ENCODE measurements at regions not wholly inside any gene's neighbourhood (a gene's known extent, or its start where the extent isn't known, plus 50 kb on each side); places are given as distances from the start of the nearest gene placed in this dataset.

GRCh38 chr15:98596885-98597392 is 51.4 kb upstream of the IGF1R start:
- no peak overlapping the region for H3K27ac Mint-ChIP-seq
- TF ChIP-seq, protein P1, sequence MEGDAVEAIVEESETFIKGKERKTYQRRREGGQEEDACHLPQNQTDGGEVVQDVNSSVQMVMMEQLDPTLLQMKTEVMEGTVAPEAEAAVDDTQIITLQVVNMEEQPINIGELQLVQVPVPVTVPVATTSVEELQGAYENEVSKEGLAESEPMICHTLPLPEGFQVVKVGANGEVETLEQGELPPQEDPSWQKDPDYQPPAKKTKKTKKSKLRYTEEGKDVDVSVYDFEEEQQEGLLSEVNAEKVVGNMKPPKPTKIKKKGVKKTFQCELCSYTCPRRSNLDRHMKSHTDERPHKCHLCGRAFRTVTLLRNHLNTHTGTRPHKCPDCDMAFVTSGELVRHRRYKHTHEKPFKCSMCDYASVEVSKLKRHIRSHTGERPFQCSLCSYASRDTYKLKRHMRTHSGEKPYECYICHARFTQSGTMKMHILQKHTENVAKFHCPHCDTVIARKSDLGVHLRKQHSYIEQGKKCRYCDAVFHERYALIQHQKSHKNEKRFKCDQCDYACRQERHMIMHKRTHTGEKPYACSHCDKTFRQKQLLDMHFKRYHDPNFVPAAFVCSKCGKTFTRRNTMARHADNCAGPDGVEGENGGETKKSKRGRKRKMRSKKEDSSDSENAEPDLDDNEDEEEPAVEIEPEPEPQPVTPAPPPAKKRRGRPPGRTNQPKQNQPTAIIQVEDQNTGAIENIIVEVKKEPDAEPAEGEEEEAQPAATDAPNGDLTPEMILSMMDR (IDR thresholded peaks at IDR 0.05; ENCODE audit: unreplicated experiment in 3 of 3), result no peak
- peaks cover 11% of the 10 kb centered on the region for H3K27me3 Mint-ChIP-seq (ENCODE audit: low read depth)
- H3K4me1 Mint-ChIP-seq, result peaks cover 18% of the 10 kb centered on the region
- no peaks in the 10 kb centered on the region for H3K36me3 Mint-ChIP-seq (ENCODE audit: low read depth)
- H3K4me3 Mint-ChIP-seq, result no peak overlapping the region
- H3K9me3 Mint-ChIP-seq, result peaks cover 3% of the 10 kb centered on the region

- Mint-ChIP-seq H3K36me3 (ENCODE audit: low read depth) (no peaks in the 10 kb centered on the region), H3K27me3 (ENCODE audit: low read depth) (peaks cover 7% of the 10 kb centered on the region), H3K9me3 (peaks cover 5% of the 10 kb centered on the region), H3K27ac (no peak overlapping the region), H3K4me3 (no peak overlapping the region), H3K4me1 (peaks cover 18% of the 10 kb centered on the region)
- TF ChIP-seq, protein P1 (IDR thresholded peaks at IDR 0.05; ENCODE audit: unreplicated experiment in 3 of 3), result no peak
Observed at GRCh38 chr15:98597666-98598065, 50.7 kb upstream of the IGF1R start.

Measured in nephron (organoid).